Prostate gland (tissue), 2 donors: ENCODE measurements at regions not wholly inside any gene's neighbourhood (a gene's known extent, or its start where the extent isn't known, plus 50 kb on each side); places are given as distances from the start of the nearest gene placed in this dataset.

Experiments
- DNase-seq: peaks from one replicate; pipeline ENCODE4 v3.0.0-alpha.2; 2019; ENCODE audit warnings: low spot score
- H3K27ac ChIP-seq, 2 donors: fragments of 200-600 bp; sonication (generic); 2 replicates each; pipeline ENCODE4 v1.5.1; 2017 to 2019
- H3K27me3 ChIP-seq: fragments of 200-600 bp; sonication (generic); replicated peaks from 2 replicates; pipeline ENCODE4 v1.5.1; 2019; ENCODE audit not compliant: insufficient read depth
- H3K36me3 ChIP-seq, 2 donors: fragments of 200-600 bp; sonication (generic); 1 replicate in 1 of 2; 2 replicates in 1 of 2; pipeline versions ENCODE4 v1.5.1 to v1.8.1; 2017 to 2019
- H3K4me1 ChIP-seq: fragments of 200-600 bp; sonication (generic); replicated peaks from 2 replicates; pipeline ENCODE4 v1.5.1; 2019
- H3K4me3 ChIP-seq, 2 donors: fragments of 200-600 bp; sonication (generic); 2 replicates each; pipeline ENCODE4 v1.5.1; 2017 to 2019
- H3K9me3 ChIP-seq: fragments of 200-600 bp; sonication (generic); 2 replicates; pipeline ENCODE4 v1.5.1; 2017
- POLR2A ChIP-seq: fragments of 450-650 bp; IDR thresholded peaks from one replicate; pipeline ENCODE4 v1.6.1; 2016; ENCODE audit warnings: antibody characterized with exemption, mild to moderate bottlenecking
- POLR2AphosphoS5 ChIP-seq: sonication (generic); formaldehyde crosslinking; IDR thresholded peaks from one replicate; pipeline ENCODE4 v1.6.1; 2017; ENCODE audit warnings: antibody characterized with exemption
- WGBS: methylation state at CpG from one replicate; pipeline ENCODE4 v1.1.5; 2018; 5-methylcytosine and 5-hydroxymethylcytosine counted together
- intact Hi-C: fragments of 100-400 bp; cut with DNase I; formaldehyde crosslinking; loops from one replicate; pipeline ENCODE4 v1.14.2; 2022
- TF ChIP-seq, protein P1 (sequence below), 4 experiments: fragments of 200-600 bp in 2 of 4; fragments of 450-650 bp in 2 of 4; sonication (generic) in 2 of 4; IDR thresholded peaks; 1 replicate in 3 of 4; 2 replicates in 1 of 4; pipeline ENCODE4 v1.5.1; 2016 to 2019; ENCODE audit warnings: antibody characterized with exemption in 4 of 4, mild to moderate bottlenecking in 2 of 4, moderate library complexity in 2 of 4

DNA sequence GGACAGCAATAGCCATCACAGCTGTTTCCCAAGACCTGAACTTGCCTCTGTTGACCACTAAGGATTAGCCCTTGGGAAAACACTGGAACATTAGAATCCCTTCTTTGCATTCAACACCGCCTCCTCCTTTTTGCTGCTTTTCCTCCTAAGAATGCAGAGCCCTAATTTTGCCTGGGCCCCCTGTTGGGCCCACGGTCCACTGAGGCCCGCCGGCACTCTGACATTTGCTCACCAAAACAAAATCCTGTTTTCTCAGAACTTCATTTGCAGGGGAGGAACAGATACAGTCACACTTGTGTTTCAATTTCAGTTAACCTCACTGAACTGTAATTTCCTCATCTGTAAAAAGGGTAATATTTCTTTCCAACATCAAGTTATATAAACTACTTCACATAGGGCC lies 116.0 kb upstream of the JARID2 start:
- intact Hi-C loops = no loop called here
- no peak for DNase-seq
- 89% methylated on average over 4 of the region's 4 CpGs for WGBS
- H3K4me1 ChIP-seq = no peaks in the 10 kb centered on the region
- H3K27me3 ChIP-seq = no peaks in the 10 kb centered on the region
- H3K36me3 ChIP-seq = no peaks in the 10 kb centered on the region
- H3K4me3 ChIP-seq = no peak overlapping the region
- no peaks in the 10 kb centered on the region for H3K9me3 ChIP-seq
- no peak overlapping the region for H3K27ac ChIP-seq
- no peak for TF ChIP-seq POLR2AphosphoS5

DNA sequence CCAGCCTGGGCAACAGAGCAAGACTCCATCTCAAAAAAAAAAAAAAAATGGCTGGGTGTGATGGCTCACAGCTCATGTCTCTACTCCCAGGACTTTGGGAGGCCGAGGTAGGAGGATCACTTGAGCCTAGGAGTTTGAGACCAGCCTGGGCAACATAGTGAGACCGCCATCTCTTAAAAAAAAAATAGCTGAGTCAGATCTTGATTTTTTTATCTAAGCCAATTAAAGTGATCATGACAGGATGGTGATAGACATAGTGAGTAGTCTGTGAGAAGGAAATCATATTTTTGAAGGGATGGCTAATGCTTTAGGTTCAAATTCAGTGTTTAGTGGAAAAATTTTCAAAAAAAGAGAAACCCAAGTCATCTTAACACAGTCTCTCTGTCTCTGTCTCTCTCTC lies 114.6 kb upstream of the JARID2 start:
- Histone ChIP-seq H3K27ac (no peak overlapping the region), H3K27me3 (no peaks in the 10 kb centered on the region), H3K36me3 (no peaks in the 10 kb centered on the region), H3K9me3 (no peaks in the 10 kb centered on the region), H3K4me1 (no peaks in the 10 kb centered on the region), H3K4me3 (no peak overlapping the region)
- DNase-seq = no peak
- WGBS = 97% methylated on average over 2 of the region's 2 CpGs
- no peak for TF ChIP-seq POLR2A
- TF ChIP-seq, protein P1, sequence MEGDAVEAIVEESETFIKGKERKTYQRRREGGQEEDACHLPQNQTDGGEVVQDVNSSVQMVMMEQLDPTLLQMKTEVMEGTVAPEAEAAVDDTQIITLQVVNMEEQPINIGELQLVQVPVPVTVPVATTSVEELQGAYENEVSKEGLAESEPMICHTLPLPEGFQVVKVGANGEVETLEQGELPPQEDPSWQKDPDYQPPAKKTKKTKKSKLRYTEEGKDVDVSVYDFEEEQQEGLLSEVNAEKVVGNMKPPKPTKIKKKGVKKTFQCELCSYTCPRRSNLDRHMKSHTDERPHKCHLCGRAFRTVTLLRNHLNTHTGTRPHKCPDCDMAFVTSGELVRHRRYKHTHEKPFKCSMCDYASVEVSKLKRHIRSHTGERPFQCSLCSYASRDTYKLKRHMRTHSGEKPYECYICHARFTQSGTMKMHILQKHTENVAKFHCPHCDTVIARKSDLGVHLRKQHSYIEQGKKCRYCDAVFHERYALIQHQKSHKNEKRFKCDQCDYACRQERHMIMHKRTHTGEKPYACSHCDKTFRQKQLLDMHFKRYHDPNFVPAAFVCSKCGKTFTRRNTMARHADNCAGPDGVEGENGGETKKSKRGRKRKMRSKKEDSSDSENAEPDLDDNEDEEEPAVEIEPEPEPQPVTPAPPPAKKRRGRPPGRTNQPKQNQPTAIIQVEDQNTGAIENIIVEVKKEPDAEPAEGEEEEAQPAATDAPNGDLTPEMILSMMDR (IDR thresholded peaks at IDR 0.05) = no peak
- no peak for TF ChIP-seq POLR2AphosphoS5
- intact Hi-C loops = no loop called here

DNA sequence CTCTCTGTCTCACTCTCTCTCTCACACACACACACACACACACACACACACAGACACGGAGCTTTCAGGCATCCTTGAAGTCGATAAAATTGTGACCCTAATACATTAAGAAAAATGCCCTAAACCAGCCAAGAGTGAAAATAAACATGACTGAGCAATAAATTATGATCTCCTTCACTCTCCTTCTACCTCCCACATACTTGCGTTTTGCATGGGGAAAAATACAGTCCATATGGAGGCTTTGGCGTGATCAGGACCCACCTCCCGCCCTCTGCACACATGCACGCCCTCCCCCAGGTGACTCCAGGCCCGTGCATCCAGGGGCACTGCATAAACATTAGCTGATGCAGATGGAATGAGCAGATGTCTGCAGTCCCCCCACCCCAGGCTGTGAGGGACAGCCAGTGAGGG lies 114.2 kb upstream of the JARID2 start:
- no peak overlapping the region for H3K4me3 ChIP-seq
- 44% methylated on average over 7 of the region's 7 CpGs for WGBS
- no peaks in the 10 kb centered on the region for H3K9me3 ChIP-seq
- no peak for DNase-seq
- no peak for TF ChIP-seq POLR2A
- no peak for TF ChIP-seq POLR2AphosphoS5
- TF ChIP-seq, protein P1 (IDR thresholded peaks at IDR 0.05) = no peak
- no peaks in the 10 kb centered on the region for H3K27me3 ChIP-seq
- H3K36me3 ChIP-seq = no peaks in the 10 kb centered on the region
- H3K27ac ChIP-seq = no peak overlapping the region
- intact Hi-C loops = no loop called here
- H3K4me1 ChIP-seq = no peaks in the 10 kb centered on the region

DNA sequence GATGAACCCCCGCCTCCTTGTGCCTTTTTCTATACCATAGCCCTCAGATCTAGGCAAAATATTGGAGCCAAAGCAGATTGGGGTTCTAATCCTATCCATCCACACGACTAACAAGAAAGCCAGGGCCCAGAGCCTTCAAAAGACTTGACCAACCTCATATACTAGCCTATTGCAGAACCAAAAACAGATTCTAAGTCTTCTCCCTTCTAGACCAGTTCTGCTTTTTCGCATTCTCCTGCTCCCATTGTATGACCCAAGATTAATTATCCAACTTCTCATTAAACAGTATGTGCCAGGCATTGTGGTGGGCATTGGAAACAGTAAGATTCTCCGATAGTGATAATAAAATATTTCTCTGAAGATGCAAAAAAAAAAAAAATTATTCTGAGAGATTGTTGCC lies 113.7 kb upstream of the JARID2 start:
- 91% methylated on average over 4 of the region's 4 CpGs for WGBS
- intact Hi-C loops = no loop called here
- no peaks in the 10 kb centered on the region for H3K9me3 ChIP-seq
- H3K27me3 ChIP-seq = no peaks in the 10 kb centered on the region
- H3K4me3 ChIP-seq = no peak overlapping the region
- no peak overlapping the region for H3K27ac ChIP-seq
- H3K4me1 ChIP-seq = no peaks in the 10 kb centered on the region
- no peaks in the 10 kb centered on the region for H3K36me3 ChIP-seq
- DNase-seq = no peak
- no peak for TF ChIP-seq POLR2AphosphoS5
- TF ChIP-seq, protein P1 (IDR thresholded peaks at IDR 0.05) = no peak
- TF ChIP-seq POLR2A = no peak

DNA sequence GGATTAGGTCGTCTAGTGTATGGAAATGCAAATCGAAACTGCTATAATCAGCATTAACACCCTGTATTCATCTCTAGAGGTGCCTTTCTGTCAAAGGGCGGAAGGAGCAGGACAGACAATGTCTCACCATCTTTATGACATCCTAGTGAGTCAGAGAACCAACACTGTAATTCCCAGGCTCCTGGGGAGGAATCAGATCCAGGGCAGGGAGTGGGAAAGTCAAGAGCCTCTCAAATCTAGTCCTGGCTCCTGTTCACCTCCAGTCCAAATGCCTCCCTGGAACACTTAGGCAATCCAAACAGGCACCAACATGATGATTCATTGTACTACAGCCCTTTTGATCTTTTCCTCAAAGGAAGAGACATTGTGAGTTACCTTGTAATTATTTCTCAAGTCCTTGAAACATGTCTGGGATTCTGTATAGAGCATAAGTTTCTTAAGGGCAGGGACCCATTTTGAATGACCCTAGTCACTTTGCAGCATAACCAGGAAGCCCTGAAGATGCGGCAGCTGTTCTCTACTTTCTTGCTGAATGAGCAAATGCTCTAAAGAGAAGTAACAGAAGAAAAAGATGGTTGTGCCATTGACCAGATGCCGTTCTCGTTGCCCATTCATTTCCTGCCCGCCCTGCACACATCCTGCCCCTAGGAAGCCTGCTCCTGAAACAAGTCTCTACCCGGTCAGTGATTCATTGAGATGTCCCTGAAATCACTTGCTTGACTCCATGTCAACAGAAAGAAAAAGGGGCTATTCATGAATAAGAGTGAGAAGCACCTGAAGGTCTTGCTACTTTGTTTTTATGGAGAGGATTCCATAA lies 112.8 kb upstream of the JARID2 start:
- no peak overlapping the region for H3K27ac ChIP-seq
- WGBS = 76% methylated on average over 8 of the region's 8 CpGs
- DNase-seq = no peak
- intact Hi-C loops = no loop called here
- no peaks in the 10 kb centered on the region for H3K27me3 ChIP-seq
- H3K4me3 ChIP-seq = no peak overlapping the region
- no peaks in the 10 kb centered on the region for H3K9me3 ChIP-seq
- no peaks in the 10 kb centered on the region for H3K36me3 ChIP-seq
- TF ChIP-seq POLR2AphosphoS5 = no peak
- TF ChIP-seq, protein P1 (IDR thresholded peaks at IDR 0.05) = no peak
- no peak for TF ChIP-seq POLR2A
- no peaks in the 10 kb centered on the region for H3K4me1 ChIP-seq
